ENCODE measurements at regions not wholly inside any gene's neighbourhood (a gene's known extent, or its start where the extent isn't known, plus 50 kb on each side); places are given as distances from the start of the nearest gene placed in this dataset.
"Not testable (repeated sequence)": the region's sequence is repeated elsewhere in the genome, so short reads cannot be mapped to it uniquely, and the experiment has no call there.

DNA sequence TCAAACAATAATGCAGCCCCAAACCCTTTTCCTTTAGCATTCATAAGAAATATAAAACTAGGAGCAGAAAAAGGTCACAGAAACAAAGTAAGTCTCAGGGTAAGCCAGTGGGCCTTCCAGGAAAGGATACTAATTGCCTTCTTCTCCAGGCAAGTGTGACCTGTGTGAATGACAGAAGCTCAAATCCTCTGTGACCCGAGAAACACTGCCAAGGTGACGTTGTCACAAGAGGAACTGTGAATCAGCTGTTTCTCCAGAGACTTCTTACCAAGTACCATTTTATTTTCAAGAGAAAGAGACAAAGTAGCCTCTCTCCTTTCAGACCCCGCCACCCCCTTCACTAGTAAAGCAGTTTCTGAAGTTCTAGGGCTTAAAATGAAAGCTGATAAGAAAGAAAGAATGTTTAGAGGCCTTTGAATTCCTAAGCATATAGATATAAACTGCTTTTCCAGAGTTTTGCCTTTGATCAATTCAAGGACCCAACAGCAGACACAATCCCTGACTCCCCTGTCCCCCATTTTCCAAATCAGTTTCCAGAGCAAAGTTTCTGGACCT is 155.6 kb downstream of the NUF2 start:
- DNase-seq, result no peak

DNA sequence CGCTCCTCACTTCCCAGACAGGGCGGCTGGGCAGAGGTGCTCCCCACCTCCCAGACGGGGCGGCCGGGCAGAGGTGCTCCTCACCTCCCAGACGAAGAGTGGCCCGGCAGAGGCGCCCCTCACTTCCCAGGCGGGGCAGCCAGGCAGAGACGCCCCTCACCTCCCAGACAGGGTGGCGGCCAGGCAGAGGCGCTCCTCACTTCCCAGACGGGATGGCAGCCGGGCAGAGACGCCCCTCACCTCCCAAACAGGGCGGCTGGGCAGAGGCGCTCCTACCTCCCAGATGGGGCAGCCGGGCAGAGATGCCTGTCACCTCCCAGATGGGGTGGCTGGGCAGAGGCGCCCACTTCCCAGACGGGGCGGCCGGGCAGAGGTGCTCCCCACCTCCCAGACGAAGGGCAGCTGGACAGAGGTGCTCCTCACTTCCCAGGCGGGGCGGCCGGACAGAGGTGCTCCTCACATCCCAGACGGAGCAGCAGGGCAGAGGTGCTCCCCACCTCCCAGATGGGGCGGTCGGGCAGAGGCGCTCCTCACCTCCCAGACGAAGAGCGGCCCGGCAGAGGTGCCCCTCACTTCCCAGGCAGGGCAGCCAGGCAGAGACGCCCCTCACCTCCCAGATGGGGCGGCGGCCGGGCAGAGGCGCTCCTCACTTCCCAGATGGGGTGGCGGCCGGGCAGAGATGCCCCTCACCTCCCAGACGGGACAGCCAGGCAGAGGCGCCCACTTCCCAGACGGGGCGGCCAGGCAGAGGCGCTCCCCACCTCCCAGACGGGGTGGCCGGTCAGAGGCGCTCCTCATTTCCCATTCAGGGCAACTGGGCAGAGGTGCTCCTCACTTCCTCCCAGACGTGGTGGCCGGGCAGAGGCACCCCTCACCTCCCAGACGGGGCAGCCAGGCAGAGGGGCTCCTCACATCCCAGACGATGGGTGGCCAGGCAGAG is 176.9 kb downstream of the NUF2 start:
- not testable (repeated sequence) for DNase-seq

DNA sequence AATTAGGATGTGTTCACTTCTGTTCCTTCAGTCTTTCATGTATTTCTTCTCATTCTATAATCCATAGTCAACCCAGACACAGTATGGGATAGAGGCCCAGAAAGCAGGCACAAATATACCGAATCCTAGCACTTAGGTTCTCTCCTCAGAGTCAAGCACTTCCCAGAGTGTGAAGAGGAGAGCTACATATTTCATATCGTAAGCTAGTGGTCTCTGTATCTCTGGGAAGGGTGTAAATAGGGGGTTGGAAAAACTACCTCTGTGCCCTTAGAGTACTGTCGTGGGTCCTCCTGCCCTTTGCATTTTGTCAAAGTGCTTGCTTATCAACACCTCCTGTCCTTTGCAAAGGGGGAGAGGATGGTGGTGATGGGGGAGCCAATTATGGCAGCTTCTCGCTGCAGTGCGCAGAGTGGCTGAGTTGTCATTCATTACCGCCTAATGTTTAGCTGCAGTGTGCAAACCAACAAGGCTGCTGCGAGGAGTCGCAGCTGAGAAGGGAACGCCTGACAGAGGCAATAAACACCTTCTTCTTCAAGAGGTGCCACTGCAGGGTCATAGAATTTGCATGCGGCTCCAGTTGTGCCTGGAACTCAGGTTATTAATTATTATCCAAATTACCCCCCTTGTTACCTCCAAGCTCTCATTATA is 182.7 kb downstream of the NUF2 start:
- no peak for DNase-seq

DNA sequence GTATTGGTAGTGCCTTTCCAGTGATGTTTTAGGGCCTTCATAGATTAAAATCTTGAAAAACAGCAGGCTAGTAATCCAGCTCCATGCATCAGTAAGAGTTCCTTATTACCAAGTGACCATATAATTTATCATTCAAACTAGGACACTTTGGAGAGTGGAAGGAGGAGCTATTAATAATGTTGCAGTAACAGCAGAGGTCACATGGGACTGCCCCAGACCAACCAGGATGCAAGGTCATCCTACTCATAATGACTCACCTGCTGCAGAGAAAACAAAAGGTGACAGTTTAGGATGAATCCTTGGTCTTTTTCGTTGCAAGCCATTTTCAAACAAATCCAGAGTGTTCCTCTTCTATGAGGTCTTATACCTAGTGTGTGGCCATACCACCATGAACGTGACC is 187.4 kb downstream of the NUF2 start:
- DNase-seq, result no peak

DNA sequence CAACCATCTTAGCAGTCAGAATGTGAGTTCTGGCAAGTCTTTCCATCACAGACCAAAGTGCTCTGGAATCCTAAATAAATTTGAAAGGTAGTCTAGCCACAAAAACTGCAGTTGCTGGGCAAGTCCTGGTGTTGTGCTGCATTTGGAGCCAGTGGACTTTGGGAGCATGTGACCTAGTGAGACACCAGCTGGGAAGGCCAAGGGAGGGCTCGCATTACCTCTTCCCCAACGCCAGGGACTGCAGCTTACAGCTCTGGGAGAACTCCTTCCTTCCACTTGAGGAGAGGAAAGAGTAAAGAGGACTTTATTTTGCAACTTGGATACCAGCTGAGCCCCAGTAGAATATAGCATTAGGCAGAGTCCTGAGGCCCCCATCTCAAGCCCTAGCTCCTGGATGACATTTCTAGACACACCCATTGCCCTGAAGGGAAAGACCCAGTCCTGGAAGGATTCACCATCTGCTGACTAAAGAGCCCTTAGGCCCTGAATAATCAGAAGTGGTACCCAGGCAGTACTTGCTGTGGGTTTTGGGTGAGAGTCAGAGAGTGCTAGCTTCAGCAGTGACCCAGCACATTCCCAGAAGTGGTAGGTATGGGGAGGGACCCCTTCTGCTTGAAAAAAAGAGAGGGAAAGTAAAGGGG is 190.7 kb downstream of the NUF2 start:
- no peak for DNase-seq

DNA sequence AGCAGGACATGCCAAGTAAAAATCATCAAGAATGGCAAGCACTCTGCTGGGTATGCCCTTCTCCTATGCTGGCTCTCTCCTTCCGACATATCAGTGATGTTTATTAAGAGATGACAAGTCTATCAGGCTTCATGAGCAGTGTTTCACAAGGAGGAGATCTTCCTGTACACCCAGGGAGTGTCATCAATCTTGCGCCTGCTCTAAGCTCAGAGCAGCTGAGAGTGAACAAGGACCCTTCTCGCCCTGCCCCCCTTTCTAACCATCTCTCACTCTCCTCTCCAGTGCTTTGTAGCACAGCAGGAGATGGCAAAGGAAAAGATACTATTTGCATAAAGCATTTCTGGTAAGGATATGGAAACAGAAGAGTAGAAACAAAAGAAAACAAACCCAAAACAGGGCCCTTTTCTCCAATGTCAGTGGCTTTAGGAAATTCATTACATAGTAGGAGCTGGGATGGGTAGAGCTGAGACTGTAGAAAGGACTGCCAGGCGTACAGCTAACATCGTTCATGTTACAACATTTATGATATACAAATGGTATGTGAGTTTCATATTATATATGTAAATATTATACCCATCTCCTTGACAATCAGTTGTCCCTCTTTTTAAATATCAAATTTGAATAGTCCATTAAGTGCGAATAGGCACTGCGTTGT is 201.7 kb downstream of the NUF2 start:
- DNase-seq, result no peak

DNA sequence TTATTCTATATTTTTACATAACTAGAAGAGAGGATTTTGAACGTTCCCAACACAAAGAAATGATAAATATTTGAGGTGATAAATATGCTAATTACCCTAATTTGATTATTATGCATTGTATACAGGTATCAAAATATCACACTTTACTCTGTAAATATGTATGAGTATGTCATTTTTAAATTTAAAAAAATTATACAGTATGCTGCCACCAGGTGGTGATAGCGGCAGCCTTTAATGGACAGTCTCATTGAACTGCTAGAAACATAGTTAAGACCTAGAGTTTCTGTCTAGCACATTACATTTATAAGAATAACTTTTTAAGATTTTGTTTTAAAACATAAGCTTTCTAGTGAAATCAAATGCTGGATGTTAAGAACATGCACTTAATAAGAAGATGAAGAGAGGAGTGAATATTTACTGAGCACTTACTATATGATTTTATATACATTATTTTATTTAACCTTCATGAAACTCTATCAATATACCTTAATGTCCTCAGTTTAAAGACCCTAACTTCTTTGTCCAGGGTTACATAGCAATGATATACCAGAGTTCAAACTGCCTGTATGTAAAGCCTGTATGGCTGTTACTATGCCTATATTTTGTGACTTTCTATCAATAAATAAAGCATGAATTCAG is 207.1 kb downstream of the NUF2 start:
- DNase-seq, result no peak

DNA sequence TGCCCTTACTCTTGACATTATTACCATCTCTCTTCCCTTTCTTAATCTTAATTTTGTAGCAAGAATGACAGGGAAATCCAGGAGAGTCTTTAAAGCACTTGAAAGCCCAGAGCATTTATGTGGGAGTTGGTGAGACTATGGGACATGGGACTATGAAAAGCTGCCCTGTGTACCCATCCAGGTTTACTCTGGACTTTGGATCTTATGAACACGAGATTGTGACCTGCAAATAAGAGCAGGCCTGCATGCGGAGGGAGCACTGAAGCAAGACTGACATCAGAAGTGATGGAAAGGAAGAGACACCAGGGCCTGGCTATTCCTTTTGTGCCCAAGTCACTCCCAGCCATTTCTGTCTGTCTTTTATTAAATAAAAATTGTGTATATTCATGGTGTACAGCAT is 209.6 kb downstream of the NUF2 start:
- no peak for DNase-seq

DNA sequence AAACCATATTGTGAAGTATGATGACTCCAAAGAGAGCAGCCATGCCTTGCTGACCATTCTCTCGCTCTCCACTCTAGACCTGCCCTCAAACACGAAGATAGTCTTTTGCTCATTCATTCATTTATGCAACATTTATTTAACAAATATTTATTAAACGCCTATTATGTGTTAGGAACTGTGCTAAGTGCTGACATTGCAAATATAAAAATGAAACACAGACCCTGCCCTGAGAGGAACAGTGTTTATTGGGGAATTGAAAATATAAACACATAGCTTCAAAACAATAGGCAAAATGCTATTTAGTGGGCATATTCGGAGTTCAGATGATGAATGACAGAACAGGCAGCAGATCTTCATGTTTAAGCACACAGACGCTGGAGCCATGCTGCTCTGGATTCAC is 213.6 kb downstream of the NUF2 start:
- DNase-seq, result no peak

DNA sequence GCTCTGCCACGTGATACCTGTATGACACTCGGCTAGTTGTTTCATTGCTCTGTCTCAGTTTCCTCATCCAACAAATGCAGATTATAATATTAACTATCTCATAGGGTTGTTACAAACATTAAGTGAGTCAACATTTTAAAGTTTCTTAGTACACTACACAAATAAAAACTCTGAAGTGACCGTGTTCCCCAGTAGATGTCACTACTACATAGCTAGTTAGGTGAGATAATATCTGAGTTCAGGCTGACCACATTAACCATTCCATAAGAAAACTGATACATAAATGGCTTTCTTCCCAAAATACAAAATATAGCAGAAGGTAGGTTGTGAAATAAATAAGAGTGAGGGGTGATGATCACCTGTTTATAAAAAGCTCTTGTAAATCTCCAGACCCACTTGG is 214.1 kb downstream of the NUF2 start:
- DNase-seq, result no peak

DNA sequence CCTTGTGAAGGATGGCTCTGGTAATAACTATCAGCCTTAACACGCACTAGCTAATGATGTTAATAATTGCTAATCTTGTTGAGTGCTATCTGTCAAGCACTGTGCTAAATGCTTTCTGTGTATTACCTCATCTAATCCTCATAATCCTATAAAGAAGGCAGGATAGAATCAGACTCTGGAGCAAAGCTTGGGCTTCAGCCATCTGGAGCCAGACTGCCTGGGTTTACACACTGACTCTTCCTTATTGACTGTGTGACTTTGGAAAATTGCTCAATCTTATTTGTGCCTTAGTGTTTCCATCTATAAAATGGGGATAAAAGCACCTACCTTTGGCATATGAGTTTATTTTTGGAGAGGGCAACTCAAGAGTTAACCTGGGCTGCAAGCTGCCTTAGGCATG is 216.1 kb downstream of the NUF2 start:
- DNase-seq, result no peak

DNA sequence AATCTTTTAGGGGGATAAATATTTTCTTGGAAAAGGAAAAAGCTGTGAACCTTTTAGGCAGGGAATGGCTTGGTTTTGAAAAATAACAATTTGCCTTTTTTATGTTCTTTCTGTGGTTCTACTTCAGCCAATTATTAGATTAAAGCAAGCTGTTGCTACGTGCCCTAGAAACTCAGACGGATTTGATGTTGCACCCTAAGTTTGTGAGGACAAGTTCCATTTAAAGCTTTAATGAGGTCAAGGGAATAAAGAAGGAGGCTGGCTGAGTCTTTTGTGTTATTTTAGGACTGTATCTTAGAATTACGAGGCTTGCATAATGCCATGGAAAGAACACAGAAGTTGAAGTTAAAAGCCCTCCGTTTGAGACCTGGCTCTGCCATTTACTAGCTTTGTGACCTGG is 216.9 kb downstream of the NUF2 start:
- no peak for DNase-seq

DNA sequence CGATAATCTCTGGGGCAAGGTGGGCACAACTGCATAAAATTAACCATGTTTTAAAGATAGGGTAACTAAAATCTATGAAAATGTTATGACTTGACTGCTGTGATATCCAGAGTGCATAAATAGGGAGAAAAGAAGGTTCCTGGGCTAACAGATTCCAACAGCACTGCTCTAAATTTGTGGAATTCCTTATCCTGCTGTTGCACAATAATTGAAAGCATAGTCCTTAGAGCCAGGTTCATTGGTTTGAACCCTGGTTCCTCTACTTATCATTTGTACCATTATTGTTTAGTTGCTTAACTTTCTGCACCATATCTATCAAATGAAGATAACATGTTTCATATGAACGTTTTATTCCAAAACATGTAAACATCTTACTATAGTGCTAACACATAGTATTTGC is 219.0 kb downstream of the NUF2 start:
- no peak for DNase-seq

DNA sequence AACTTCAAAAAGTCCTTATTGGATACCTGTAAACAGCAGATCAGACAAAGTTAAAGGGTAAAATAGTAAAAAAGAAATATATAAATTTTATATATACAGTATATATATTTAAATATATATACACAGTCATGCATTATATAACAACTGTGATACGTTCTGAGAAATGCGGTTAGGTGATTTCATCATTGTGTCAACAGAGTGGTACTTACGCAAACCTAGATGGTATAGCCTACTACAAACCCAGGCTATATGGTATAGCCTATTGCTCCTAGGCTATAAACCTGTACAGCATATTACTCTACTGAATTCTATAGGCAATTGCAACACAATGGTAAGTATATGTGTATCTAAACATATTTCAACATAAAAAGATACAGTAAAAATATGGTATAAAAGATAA is 222.7 kb downstream of the NUF2 start:
- no peak for DNase-seq

DNA sequence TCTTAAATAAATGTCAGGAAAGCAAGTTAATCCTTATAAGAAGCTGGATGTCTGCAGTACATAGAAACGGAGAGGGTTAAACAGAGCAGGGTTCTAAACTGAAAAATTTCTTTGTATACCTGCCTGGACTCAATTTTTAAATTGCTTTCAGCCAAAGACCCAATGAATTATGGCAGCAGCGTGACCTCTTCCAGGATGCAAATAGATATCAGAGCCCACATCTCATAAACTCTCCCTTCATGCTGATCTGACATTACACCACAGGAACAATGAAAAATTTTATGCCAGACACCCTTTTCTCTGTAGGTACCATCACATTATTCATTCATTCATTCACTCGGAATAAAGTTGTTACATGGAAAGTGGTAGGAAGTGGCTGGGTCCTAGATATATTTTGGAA is 236.4 kb downstream of the NUF2 start:
- DNase-seq, result no peak

DNA sequence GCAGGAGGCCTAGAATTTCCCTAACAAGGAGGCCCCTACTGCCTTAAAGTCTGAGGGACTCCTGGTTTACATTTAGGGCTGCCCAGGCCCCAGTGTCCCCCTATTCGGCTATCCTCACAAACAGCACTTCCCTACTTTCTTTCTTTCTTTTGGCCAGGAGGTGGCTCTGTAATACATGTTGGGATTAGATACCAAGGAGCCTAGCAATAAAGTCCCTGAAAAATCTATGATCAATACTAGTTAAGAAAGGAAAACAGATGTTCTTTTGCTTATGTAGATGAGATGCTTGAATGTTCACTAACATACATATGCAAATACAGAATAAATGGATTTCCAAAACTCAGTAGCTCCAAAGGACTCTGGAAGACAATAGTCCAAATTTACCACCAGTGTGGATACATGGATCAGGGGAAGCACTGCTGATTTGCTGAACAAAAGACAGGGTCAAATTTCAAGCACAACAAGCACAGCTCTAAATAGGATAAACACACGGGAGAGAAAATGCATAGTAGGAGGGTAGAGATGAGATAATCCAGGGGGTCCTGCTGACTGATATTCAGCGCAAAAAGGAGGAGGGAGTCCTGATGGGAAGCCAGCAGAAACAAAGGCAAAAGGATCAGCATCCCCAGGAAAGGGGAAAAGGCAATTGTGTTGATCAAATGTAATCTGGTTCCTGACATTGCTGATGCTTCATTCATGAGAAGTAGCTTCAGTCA is 240.0 kb downstream of the NUF2 start:
- DNase-seq, result peak; percentile 40

DNA sequence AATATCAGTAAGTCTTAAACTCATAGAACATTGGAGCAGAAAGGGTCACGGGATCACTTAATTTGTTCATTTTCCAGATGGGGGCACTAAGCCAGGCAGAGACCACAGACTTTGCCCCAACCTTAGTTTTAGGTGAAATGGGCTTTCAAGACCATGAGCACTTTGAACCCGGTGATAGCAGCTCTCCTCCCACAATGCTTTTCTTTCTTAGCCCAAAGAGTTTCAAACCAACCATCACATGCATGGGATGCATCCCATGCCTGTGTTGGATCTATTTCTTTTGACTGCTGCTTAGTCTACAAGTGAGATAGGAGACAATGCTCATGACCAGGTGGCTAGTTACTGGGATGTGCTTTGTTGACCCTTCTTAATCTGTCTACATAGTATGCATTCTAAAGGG is 240.6 kb downstream of the NUF2 start:
- no peak for DNase-seq

DNA sequence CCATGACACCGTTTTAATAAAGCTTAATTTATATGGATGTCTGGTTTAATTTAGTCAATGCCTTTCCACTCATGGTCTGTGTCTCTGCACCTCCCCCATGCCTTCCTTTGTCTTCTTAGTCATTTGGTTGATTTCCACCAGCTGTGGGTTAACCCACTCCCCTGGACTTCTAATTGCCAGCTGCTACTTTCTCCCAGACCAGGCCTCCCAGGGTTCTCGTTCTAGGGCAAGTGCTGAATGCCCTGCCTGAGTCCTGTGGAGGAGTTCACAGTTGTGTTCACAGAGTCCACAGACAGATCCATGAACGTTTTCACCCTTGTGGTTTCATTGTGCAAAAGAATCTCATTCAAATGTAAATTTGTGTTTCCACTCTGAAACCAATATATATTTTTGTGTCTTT is 243.4 kb downstream of the NUF2 start:
- no peak for DNase-seq

DNA sequence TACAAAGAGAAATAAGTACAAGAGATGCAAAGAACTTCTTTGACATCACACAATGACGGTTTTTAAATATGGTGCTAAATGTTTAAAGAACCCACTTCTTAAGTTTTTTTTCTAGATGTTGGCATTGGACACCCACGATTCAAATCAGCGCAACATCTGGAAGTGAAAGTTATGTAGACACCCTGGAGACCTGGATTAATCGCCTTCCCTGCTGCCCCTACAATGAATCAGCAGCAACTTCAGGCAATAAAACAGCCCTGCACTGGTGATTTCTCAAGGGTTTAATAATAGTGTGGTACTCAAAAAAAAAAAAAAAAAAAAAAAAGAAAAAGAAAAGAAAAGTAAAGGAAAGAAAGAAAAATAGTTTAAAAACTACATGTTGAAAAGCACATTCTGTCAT is 248.3 kb downstream of the NUF2 start:
- DNase-seq, result no peak

DNA sequence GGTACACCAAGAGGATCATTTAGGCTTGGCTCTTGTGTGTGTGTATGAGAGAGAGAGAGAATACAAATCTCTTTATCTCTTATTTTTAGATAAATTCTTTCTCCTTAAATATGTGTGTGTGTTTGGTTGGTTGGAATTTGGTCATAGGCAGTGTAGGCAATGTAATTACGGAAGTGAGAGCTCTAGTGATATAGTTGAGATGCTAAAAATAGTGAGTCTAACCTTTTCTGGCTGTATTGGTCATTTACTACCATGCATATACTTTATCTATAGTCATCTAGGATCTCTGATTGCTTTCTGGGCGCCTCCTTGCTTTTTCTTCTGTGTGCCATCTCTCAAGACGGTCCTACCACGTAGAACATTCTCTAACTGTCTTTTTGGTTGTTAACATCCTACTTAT is 250.2 kb downstream of the NUF2 start:
- no peak for DNase-seq

DNA sequence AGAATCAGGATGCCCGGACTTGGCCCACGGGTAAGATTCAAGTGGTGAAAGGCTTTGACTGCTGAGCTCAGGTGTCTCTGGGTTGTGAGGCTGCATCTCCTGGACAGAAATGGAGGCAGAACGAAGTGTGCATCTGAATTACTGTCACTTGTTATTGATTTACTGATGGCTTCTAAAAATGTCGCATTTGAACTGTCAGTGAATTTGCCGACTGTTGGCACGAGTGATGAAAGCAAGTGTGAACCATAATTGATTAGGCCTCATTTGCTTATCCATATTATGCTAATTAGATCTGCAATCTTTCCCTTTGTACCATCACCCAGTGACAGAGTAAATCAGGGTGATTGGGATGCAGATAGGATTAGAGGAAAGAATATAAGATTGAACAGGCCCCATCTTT is 252.4 kb downstream of the NUF2 start:
- DNase-seq, result no peak

DNA sequence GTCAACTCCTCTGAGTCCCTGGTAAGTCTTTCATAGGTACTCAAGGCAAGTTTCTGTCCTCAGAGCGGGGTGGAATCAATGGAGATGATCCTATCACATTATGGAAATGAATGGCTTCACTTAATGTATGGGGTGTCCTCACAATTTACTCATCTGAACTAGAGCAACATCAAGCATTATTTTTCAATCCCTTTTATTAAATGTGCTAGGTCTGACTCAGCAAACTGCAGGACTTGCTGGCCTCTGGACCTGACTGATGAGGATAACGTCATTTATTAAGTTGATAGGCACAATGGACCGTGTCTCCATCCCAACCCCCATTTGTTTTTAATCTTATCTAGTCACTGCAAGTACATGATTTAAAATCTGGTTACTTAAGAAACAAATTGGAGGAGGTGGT is 259.2 kb downstream of the NUF2 start:
- DNase-seq, result no peak
